NCI-H1694 treated with DMSO at 0.1 percent for 48 hours (cell line): ENCODE measurements at regions not wholly inside any gene's neighbourhood (a gene's known extent, or its start where the extent isn't known, plus 50 kb on each side); places are given as distances from the start of the nearest gene placed in this dataset.
"Not testable (repeated sequence)": the region's sequence is repeated elsewhere in the genome, so short reads cannot be mapped to it uniquely, and the experiment has no call there.

ENCODE experiments used
- DNase-seq: peaks from one replicate; lab custom pipeline; 2025; lab: John Stamatoyannopoulos, UW

DNA sequence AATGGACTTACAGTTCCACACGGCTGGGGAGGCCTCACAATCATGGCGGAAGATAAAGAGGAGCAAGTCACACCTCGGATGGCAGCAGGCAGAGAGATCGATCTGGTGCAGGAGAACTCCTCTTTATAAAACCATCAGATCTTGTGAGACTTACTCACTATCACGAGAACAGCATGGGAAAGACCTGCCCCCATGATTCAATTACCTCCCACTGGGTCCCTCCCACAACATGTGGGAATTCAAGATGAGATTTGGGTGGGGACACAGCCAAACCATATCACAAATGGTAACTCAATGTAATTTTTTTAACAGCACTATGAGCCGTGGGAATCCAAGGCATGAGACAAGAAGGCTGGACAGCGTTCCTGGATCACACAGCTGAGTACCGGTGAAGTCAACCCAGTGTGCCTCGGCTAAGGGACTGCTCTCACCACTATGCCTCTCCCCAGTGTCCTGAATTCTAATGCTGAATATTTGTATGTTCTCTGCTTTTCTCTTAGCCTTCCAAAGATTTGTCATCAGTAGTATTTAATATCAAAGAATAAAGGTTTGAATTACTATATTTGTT is 84.3 kb downstream of the IRS2 start:
- not testable (repeated sequence) for DNase-seq

GRCh38 chr13:109700176-109700575 is 86.2 kb downstream of the IRS2 start:
- peak; percentile 34 for DNase-seq

DNA sequence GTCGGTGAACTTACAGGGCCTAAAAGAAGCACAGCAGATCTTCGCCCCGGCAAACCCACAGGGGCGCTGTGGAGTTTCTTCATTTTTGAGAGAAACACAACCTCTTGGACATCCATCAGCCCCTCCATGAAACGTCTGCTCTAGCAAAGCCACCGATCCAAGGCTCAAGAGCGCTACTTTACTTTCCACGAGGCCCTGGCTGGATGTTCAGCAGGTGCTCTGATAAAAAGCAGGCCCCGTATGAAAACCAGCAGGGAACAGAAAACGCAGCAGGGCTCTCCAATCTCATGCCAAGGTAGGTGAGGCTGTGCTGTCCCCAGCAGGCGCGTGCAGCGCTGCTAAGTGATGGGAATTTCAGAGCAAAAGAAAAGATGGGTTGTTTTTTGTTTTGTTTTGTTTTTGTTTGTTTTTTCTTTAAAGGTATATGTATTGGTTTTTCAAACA is 86.7 kb downstream of the IRS2 start:
- DNase-seq = no peak

GRCh38 chr13:109698779-109699178 is 87.6 kb downstream of the IRS2 start:
- no peak for DNase-seq

GRCh38 chr13:109697936-109698335 is 88.4 kb downstream of the IRS2 start:
- no peak for DNase-seq

GRCh38 chr13:109695402-109696190 is 90.8 kb downstream of the IRS2 start:
- DNase-seq = no peak

- DNase-seq = no peak
These were observed 91.4 kb downstream of the IRS2 start for GRCh38 chr13:109694972-109695371.

DNA sequence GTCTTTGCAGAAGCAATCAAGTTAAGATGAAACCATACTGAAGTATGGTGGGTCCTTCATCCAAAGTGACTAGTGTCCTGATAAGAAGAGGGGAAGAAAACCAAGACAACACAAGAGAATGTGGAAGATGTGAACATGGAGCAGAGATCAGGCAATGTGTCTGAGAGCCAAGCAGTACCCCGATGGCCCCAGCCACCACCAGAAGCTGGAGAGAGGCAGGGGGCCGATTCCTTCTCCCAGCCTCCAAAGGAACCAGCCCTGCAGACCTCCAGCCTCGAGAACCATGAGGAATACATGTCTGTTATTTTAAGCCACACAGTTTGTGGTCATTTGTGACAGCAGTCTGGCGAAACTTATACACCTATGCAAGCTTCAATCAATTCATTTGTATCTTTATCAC is 93.2 kb downstream of the IRS2 start:
- no peak for DNase-seq

DNA sequence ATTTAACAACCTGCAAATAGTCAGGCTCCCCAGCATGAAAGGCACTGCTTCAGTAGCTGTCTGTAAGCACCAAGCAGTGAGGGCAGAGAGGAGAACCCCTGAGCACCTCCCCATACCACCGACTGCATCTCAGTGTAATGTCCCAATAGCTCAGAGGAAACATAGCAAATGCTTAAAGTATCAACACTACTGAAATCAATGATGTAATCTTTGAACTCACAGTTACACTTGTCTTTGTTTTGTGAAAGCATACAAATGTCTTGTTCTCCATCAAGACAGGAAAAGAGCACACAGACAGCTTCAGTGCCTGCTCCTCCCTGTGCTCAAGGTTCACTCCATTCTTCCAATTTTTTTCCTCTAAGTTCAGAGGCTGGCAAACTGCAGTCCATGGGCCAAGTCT is 94.7 kb downstream of the IRS2 start:
- DNase-seq = no peak

GRCh38 chr13:109687559-109688448 is 98.6 kb downstream of the IRS2 start:
- DNase-seq = no peak

- DNase-seq = no peak
These were observed 101.2 kb downstream of the IRS2 start for GRCh38 chr13:109685203-109685602.

- DNase-seq = no peak
These were observed 101.6 kb downstream of the IRS2 start for GRCh38 chr13:109684824-109685202.

DNA sequence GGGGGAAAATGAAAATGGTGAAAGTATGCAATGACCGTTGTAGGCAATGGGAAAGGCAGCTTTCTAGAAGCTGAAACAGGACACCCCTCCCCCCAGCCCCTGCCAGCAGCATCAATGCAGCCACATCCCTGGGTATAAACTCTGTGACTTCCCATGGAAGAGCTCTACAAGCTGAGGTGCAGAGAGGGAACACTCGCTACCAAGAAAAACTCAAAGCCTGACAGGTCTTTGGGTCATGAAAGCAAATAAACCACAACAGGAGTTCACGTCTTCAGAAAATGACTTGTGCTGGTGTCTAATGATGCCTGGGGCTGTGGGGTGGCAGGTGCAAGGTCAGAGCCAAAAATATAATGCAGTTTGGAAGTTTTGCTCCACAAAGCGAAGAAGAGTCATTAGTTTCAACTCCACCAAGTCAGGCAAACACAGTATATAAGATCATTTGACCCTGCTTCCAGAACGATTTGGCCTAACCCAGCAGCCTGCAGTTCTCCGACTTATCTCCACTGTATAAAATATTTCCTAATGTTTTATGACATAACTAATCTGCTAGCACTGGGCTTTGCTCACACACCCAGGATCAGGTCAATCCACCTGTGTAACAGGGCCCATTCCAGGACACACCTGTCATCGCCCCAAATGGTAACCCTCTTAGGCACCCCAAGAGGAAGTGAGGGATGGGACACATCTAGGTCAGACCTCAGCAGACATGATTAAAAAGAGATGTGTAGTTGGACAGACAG is 102.1 kb downstream of the IRS2 start:
- no peak for DNase-seq

- no peak for DNase-seq
These were observed 103.7 kb downstream of the IRS2 start for GRCh38 chr13:109682534-109683244.

- no peak for DNase-seq
These were observed 105.5 kb downstream of the IRS2 start for GRCh38 chr13:109680930-109681329.

- DNase-seq = no peak
These were observed 106.1 kb downstream of the IRS2 start for GRCh38 chr13:109680288-109680687.

DNA sequence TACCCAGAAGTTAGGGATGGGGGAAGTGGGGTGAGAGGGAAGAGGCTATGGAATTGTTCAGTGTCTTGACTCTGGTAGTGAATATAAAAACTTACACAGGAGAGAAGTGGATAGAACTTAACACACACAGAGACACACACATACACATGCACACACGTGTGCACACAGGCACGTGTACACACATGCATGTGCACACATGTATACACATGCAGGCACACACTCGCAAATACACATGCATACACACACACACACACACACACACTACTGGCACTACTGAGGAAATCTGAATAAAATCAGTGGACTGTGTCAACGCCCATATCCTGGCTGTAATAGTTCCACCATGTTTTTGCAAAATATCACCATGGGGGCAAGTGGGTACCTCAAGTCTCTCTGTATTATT is 107.9 kb downstream of the IRS2 start:
- DNase-seq = no peak

- DNase-seq = no peak
These were observed 109.2 kb downstream of the IRS2 start for GRCh38 chr13:109677206-109677605.

DNA sequence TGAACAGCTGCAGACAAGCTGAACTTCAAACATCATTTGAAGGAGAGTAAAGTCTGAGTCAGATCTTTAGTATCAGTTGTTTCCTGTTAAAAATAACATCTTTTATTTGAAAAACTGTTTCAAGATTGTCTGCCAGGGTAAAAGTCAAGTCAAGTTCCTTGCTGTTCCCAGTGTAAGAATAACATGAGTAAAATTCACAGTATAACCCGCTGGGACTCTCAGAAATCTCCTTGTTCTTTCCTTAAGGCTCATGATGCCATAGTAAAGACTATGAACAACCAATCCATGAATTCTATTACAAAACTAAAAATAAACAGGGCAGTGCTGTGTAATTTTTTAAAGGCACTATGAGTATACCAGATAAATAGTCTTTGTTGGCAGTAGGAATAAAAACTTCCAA is 112.9 kb downstream of the IRS2 start:
- DNase-seq = no peak

- DNase-seq = no peak
These were observed 113.8 kb downstream of the IRS2 start for GRCh38 chr13:109672545-109672944.

GRCh38 chr13:109671919-109672318 is 114.5 kb downstream of the IRS2 start:
- no peak for DNase-seq
